SK-N-SH (cell line): ENCODE measurements at regions not wholly inside any gene's neighbourhood (a gene's known extent, or its start where the extent isn't known, plus 50 kb on each side); places are given as distances from the start of the nearest gene placed in this dataset.

ENCODE experiments used
- CTCF ChIA-PET: fragments of 300-600, 350-600 bp; formaldehyde crosslinking; extraction: SDS; loops from one replicate; lab custom pipeline; 2021; lab: Yijun Ruan, JAX
- POLR2A ChIA-PET: fragments of 350-600 bp; sonication (Branson Sonifier 250); formaldehyde crosslinking; extraction: SDS; loops from one replicate; lab custom pipeline; 2020; ENCODE audit warnings: antibody characterized with exemption, inconsistent platforms; lab: Yijun Ruan, JAX
- DNase-seq: peaks from one replicate; pipeline ENCODE4 v3.0.0; 2012
- H2AFZ ChIP-seq: fragments of 200-600 bp; sonication (generic); 2 replicates; pipeline ENCODE4 v1.8.1; 2016; ENCODE audit warnings: antibody characterized with exemption, mild to moderate bottlenecking, low read depth
- H3F3A ChIP-seq: fragments of 200-600 bp; sonication (generic); replicated peaks from 2 replicates; pipeline ENCODE3; 2016; ENCODE audit warnings: antibody characterized with exemption, mild to moderate bottlenecking; ENCODE audit not compliant: insufficient read depth
- H3K27ac ChIP-seq, 2 experiments: fragments of 200-500 bp in 1 of 2; fragments of 200-600 bp in 1 of 2; sonication (Bioruptor generic) in 1 of 2; sonication (generic), shearing (Covaris generic) in 1 of 2; 2 replicates each; pipeline versions ENCODE4 v1.5.1 to v1.6.1; 2014 to 2016; ENCODE audit warnings: low read depth in 2 of 2, inconsistent platforms in 1 of 2, low read length in 1 of 2, mild to moderate bottlenecking in 1 of 2, mixed read lengths in 1 of 2
- H3K27me3 ChIP-seq: fragments of 200-600 bp; sonication (generic), shearing (Covaris generic); 2 replicates; pipeline ENCODE4 v1.6.1; 2016; ENCODE audit warnings: mixed run types; ENCODE audit not compliant: insufficient read depth
- H3K36me3 ChIP-seq, 2 experiments: fragments of 200-500 bp in 1 of 2; fragments of 200-600 bp in 1 of 2; sonication (Bioruptor generic) in 1 of 2; sonication (generic) in 1 of 2; replicated peaks in 1 of 2; 2 replicates each; pipeline versions ENCODE3 to v1.5.1; 2014 to 2016; ENCODE audit warnings: low read length in 1 of 2, mild to moderate bottlenecking in 1 of 2; ENCODE audit not compliant: insufficient read depth in 2 of 2, control insufficient read depth in 1 of 2
- H3K4me1 ChIP-seq, 2 experiments: fragments of 200-500 bp in 1 of 2; fragments of 200-600 bp in 1 of 2; sonication (Bioruptor generic) in 1 of 2; sonication (generic), shearing (Covaris generic) in 1 of 2; 2 replicates each; pipeline versions ENCODE4 v1.5.1 to v1.6.1; 2014 to 2016; ENCODE audit warnings: low read depth in 1 of 2, low read length in 1 of 2, mixed run types in 1 of 2; ENCODE audit not compliant: insufficient read depth in 2 of 2, control insufficient read depth in 1 of 2
- H3K4me2 ChIP-seq: fragments of 200-600 bp; sonication (generic), shearing (Covaris generic); 2 replicates; pipeline ENCODE4 v1.6.1; 2017; ENCODE audit warnings: mixed run types
- H3K4me3 ChIP-seq, 2 experiments: fragments of 200-500 bp in 1 of 2; fragments of 200-600 bp in 1 of 2; sonication (Bioruptor generic) in 1 of 2; sonication (generic), shearing (Covaris generic) in 1 of 2; 2 replicates each; pipeline versions ENCODE4 v1.5.1 to v1.8.1; 2014 to 2016; ENCODE audit warnings: low read depth in 2 of 2, inconsistent platforms in 1 of 2, low read length in 1 of 2, mild to moderate bottlenecking in 1 of 2, mixed read lengths in 1 of 2, moderate library complexity in 1 of 2
- H3K79me2 ChIP-seq: fragments of 200-600 bp; sonication (generic); 2 replicates; pipeline ENCODE4 v1.8.1; 2017; ENCODE audit warnings: mild to moderate bottlenecking; ENCODE audit not compliant: insufficient read depth
- H3K9ac ChIP-seq: fragments of 200-600 bp; sonication (generic); 2 replicates; pipeline ENCODE4 v1.6.1; 2017; ENCODE audit warnings: mixed run types
- H3K9me2 ChIP-seq: fragments of 200-600 bp; sonication (generic); 2 replicates; pipeline ENCODE4 v1.6.1; 2017; ENCODE audit warnings: mixed run types
- H3K9me3 ChIP-seq: fragments of 200-600 bp; sonication (generic); 2 replicates; pipeline ENCODE4 v1.6.1; 2017; ENCODE audit warnings: mixed run types, mild to moderate bottlenecking, moderate library complexity
- H4K20me1 ChIP-seq: fragments of 200-600 bp; sonication (generic); 2 replicates; pipeline ENCODE4 v1.6.1; 2017; ENCODE audit warnings: mild to moderate bottlenecking, mixed run types; ENCODE audit not compliant: insufficient read depth
- ELF1 ChIP-seq: IDR thresholded peaks from 2 replicates; pipeline ENCODE4 v1.4.0; 2012
- EP300 ChIP-seq, 2 experiments: IDR thresholded peaks; 2 replicates each; pipeline versions ENCODE4 v1.4.0 to v1.6.1; 2012; ENCODE audit warnings: borderline replicate concordance in 1 of 2, low read depth in 1 of 2, low read length in 1 of 2
- EZH2phosphoT487 ChIP-seq: fragments of 200-600 bp; sonication (generic); IDR thresholded peaks from 2 replicates; pipeline ENCODE4 v1.6.1; 2017; ENCODE audit warnings: low read depth, mixed run types, mild to moderate bottlenecking, antibody characterized with exemption, moderate library complexity, borderline replicate concordance
- FOSL2 ChIP-seq: IDR thresholded peaks from 2 replicates; pipeline ENCODE4 v1.4.0; 2012; ENCODE audit warnings: low read depth, mild to moderate bottlenecking, moderate library complexity, borderline replicate concordance
- FOXJ3 ChIP-seq: sonication (generic); formaldehyde crosslinking; IDR thresholded peaks from 2 replicates; pipeline ENCODE4 v1.5.1; 2020; ENCODE audit warnings: mild to moderate bottlenecking, missing genetic modification reagents
- GATA2 ChIP-seq: sonication (generic); formaldehyde crosslinking; IDR thresholded peaks from 2 replicates; pipeline ENCODE4 v1.5.0; 2020; ENCODE audit warnings: mild to moderate bottlenecking, missing genetic modification reagents
- JUND ChIP-seq: IDR thresholded peaks from 2 replicates; pipeline ENCODE4 v1.4.0; 2012
- MXI1 ChIP-seq: IDR thresholded peaks from 2 replicates; pipeline ENCODE4 v1.6.1; 2012; ENCODE audit warnings: mild to moderate bottlenecking, low read depth, low read length, improper control_type of control experiment
- NFIC ChIP-seq: IDR thresholded peaks from 2 replicates; pipeline ENCODE4 v1.4.0; 2012; ENCODE audit warnings: borderline replicate concordance
- SIN3A ChIP-seq: IDR thresholded peaks from 2 replicates; pipeline ENCODE4 v1.6.1; 2012; ENCODE audit warnings: low read depth, mild to moderate bottlenecking, low read length, moderate library complexity, borderline replicate concordance
- TAF1 ChIP-seq: IDR thresholded peaks from 2 replicates; pipeline ENCODE4 v1.6.1; 2012; ENCODE audit warnings: low read depth, mild to moderate bottlenecking, low read length, moderate library complexity, borderline replicate concordance
- TCF12 ChIP-seq: IDR thresholded peaks from 2 replicates; pipeline ENCODE4 v1.4.0; 2012
- USF2 ChIP-seq: fragments of 150-350 bp; IDR thresholded peaks from 2 replicates; pipeline ENCODE4 v1.6.1; 2017; ENCODE audit warnings: antibody characterized with exemption, low read length, low read depth, borderline replicate concordance
- ZBTB33 ChIP-seq: IDR thresholded peaks from 2 replicates; pipeline ENCODE4 v1.4.0; 2012; ENCODE audit warnings: low read depth, borderline replicate concordance
- WGBS: methylation state at CpG from one replicate; pipeline ENCODE4 v1.1.6; 2017; ENCODE audit warnings: low lambda C conversion rate; 5-methylcytosine and 5-hydroxymethylcytosine counted together
- TF ChIP-seq, protein P1 (sequence below): IDR thresholded peaks from 2 replicates; pipeline ENCODE4 v1.4.0; 2012; ENCODE audit warnings: low read depth, borderline replicate concordance
- TF ChIP-seq, protein P2 (sequence below): IDR thresholded peaks from 2 replicates; pipeline ENCODE4 v1.4.0; 2012; ENCODE audit warnings: low read depth

- Histone ChIP-seq H3K9me2 (no peaks in the 10 kb centered on the region), H3K4me2 (no peak overlapping the region), H2AFZ (no peak overlapping the region), H3K9me3 (peaks cover 4% of the 10 kb centered on the region; the same call in 1 of the 2 replicates), H3K4me1 (no peaks in the 10 kb centered on the region), H3K27ac (no peak overlapping the region), H3K27me3 (no peaks in the 10 kb centered on the region), H3K36me3 (no peaks in the 10 kb centered on the region), H3F3A (no peaks in the 10 kb centered on the region), H3K4me3 (no peak overlapping the region), H3K79me2 (no peaks in the 10 kb centered on the region), H3K9ac (no peak overlapping the region), H4K20me1 (no peaks in the 10 kb centered on the region)
- TF ChIP-seq TAF1 = no peak
- no peak for TF ChIP-seq SIN3A
- no peak for TF ChIP-seq NFIC
- no peak for TF ChIP-seq EP300 (IDR thresholded peaks at IDR 0.05; ENCODE audit: borderline replicate concordance in 1 of 2, low read depth in 1 of 2, low read length in 1 of 2)
- no peak for TF ChIP-seq FOSL2
- TF ChIP-seq EZH2phosphoT487 = no peak
- TF ChIP-seq ZBTB33 = no peak
- no peak for TF ChIP-seq GATA2 (CRISPR knock-in tag)
- TF ChIP-seq FOXJ3 (CRISPR knock-in tag) = no peak
- CTCF ChIA-PET = interaction anchor here (1.2 to 1.6 kb wide), 2 partner anchors 11 to 23 kb away, joined by 3 read pairs; no protein-coding TSS in a partner anchor
- DNase-seq = no peak
- 17% methylated on average over 3 of the region's 3 CpGs for WGBS
- POLR2A ChIA-PET = no interaction called here
These were observed 731.2 kb downstream of the TDRD15 start for GRCh38 chr2:21854938-21855337.

- Histone ChIP-seq H3K4me3 (no peak overlapping the region), H3K4me2 (no peak overlapping the region), H2AFZ (no peak overlapping the region), H3K36me3 (no peaks in the 10 kb centered on the region), H3K4me1 (no peaks in the 10 kb centered on the region), H3K27ac (no peak overlapping the region), H4K20me1 (no peaks in the 10 kb centered on the region), H3K79me2 (no peaks in the 10 kb centered on the region), H3K9me2 (no peaks in the 10 kb centered on the region), H3F3A (no peaks in the 10 kb centered on the region), H3K9me3 (peaks cover 4% of the 10 kb centered on the region; the same call in 1 of the 2 replicates), H3K9ac (no peak overlapping the region), H3K27me3 (no peaks in the 10 kb centered on the region)
- ChIA-PET CTCF (interaction anchor here (1.6 kb wide), 1 partner anchor 12 kb away, joined by 3 read pairs; no protein-coding TSS in a partner anchor), POLR2A (no interaction called here)
- no peak for DNase-seq
- TF ChIP-seq JUND = no peak
- 22% methylated on average over 3 of the region's 3 CpGs for WGBS
These were observed 732.9 kb downstream of the TDRD15 start for GRCh38 chr2:21856708-21857107.

GRCh38 chr2:21860907-21861306, 737.1 kb downstream of the TDRD15 start:
- H3K36me3 ChIP-seq = no peaks in the 10 kb centered on the region
- no peak overlapping the region for H3K4me3 ChIP-seq
- H3K4me2 ChIP-seq = no peak overlapping the region
- no peaks in the 10 kb centered on the region for H3K9me2 ChIP-seq
- no peak overlapping the region for H2AFZ ChIP-seq
- H4K20me1 ChIP-seq = no peaks in the 10 kb centered on the region
- WGBS = 11% methylated on average over 2 of the region's 2 CpGs
- H3K9me3 ChIP-seq = peaks cover 4% of the 10 kb centered on the region; the same call in 1 of the 2 replicates
- POLR2A ChIA-PET = no interaction called here
- H3F3A ChIP-seq = no peaks in the 10 kb centered on the region
- H3K27me3 ChIP-seq = no peaks in the 10 kb centered on the region
- H3K79me2 ChIP-seq = no peaks in the 10 kb centered on the region
- H3K9ac ChIP-seq = no peak overlapping the region
- DNase-seq = no peak
- CTCF ChIA-PET = no interaction called here
- H3K27ac ChIP-seq = no peak overlapping the region
- H3K4me1 ChIP-seq = no peaks in the 10 kb centered on the region
- TF ChIP-seq, protein P1, sequence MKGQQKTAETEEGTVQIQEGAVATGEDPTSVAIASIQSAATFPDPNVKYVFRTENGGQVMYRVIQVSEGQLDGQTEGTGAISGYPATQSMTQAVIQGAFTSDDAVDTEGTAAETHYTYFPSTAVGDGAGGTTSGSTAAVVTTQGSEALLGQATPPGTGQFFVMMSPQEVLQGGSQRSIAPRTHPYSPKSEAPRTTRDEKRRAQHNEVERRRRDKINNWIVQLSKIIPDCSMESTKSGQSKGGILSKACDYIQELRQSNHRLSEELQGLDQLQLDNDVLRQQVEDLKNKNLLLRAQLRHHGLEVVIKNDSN = no peak
- TF ChIP-seq FOSL2 = no peak
- TF ChIP-seq EZH2phosphoT487 = no peak
- TF ChIP-seq NFIC = no peak
- TF ChIP-seq, protein P2, sequence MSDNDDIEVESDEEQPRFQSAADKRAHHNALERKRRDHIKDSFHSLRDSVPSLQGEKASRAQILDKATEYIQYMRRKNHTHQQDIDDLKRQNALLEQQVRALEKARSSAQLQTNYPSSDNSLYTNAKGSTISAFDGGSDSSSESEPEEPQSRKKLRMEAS = no peak
- TF ChIP-seq USF2 = no peak
- no peak for TF ChIP-seq ELF1
- no peak for TF ChIP-seq MXI1
- no peak for TF ChIP-seq TCF12
